Mesothelial cell of epicardium (in vitro differentiated cells): ENCODE measurements at regions not wholly inside any gene's neighbourhood (a gene's known extent, or its start where the extent isn't known, plus 50 kb on each side); places are given as distances from the start of the nearest gene placed in this dataset.

Source experiments
- DNase-seq, 2 experiments: peaks; one replicate each; pipeline ENCODE4 v3.0.0; 2021; ENCODE audit warnings: low spot score in 2 of 2; ENCODE audit not compliant: unreplicated experiment in 2 of 2
- H3K27ac Mint-ChIP-seq: 2 replicates; pipeline ENCODE4 v1.8.0; 2021; ENCODE audit warnings: mixed read lengths
- H3K27me3 Mint-ChIP-seq: 2 replicates; pipeline ENCODE4 v1.8.0; 2021; ENCODE audit warnings: low read depth, mixed read lengths
- H3K36me3 Mint-ChIP-seq: 2 replicates; pipeline ENCODE4 v1.8.0; 2021; ENCODE audit warnings: mixed read lengths
- H3K4me1 Mint-ChIP-seq: 2 replicates; pipeline ENCODE4 v1.8.0; 2021; ENCODE audit warnings: mixed read lengths
- H3K4me3 Mint-ChIP-seq: 2 replicates; pipeline ENCODE4 v1.8.0; 2021; ENCODE audit warnings: mild to moderate bottlenecking, moderate library complexity, mixed read lengths
- H3K9me3 Mint-ChIP-seq: 2 replicates; pipeline ENCODE4 v1.8.0; 2021; ENCODE audit warnings: mixed read lengths
- TF ChIP-seq, protein P1 (sequence below): fragments of 200-600 bp; sonication (generic); IDR thresholded peaks from one replicate; pipeline ENCODE4 v1.5.0; 2021; ENCODE audit warnings: antibody characterized with exemption; ENCODE audit not compliant: unreplicated experiment

GRCh38 chr4:15130441-15130840 lies 128.2 kb downstream of the CPEB2 start:
- TF ChIP-seq, protein P1, sequence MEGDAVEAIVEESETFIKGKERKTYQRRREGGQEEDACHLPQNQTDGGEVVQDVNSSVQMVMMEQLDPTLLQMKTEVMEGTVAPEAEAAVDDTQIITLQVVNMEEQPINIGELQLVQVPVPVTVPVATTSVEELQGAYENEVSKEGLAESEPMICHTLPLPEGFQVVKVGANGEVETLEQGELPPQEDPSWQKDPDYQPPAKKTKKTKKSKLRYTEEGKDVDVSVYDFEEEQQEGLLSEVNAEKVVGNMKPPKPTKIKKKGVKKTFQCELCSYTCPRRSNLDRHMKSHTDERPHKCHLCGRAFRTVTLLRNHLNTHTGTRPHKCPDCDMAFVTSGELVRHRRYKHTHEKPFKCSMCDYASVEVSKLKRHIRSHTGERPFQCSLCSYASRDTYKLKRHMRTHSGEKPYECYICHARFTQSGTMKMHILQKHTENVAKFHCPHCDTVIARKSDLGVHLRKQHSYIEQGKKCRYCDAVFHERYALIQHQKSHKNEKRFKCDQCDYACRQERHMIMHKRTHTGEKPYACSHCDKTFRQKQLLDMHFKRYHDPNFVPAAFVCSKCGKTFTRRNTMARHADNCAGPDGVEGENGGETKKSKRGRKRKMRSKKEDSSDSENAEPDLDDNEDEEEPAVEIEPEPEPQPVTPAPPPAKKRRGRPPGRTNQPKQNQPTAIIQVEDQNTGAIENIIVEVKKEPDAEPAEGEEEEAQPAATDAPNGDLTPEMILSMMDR, result no peak
- peaks cover 4% of the 10 kb centered on the region for H3K9me3 Mint-ChIP-seq
- peaks cover 2% of the 10 kb centered on the region for H3K4me1 Mint-ChIP-seq
- no peak for DNase-seq
- H3K27me3 Mint-ChIP-seq, result no peaks in the 10 kb centered on the region
- no peak overlapping the region for H3K4me3 Mint-ChIP-seq
- no peak overlapping the region for H3K27ac Mint-ChIP-seq
- H3K36me3 Mint-ChIP-seq, result no peaks in the 10 kb centered on the region

- H3K27me3 Mint-ChIP-seq, result no peaks in the 10 kb centered on the region
- peaks cover 2% of the 10 kb centered on the region for H3K4me1 Mint-ChIP-seq
- H3K4me3 Mint-ChIP-seq, result no peak overlapping the region
- TF ChIP-seq, protein P1, result no peak
- peaks cover 8% of the 10 kb centered on the region for H3K9me3 Mint-ChIP-seq
- no peak for DNase-seq
- peaks cover 2% of the 10 kb centered on the region for H3K36me3 Mint-ChIP-seq
- no peak overlapping the region for H3K27ac Mint-ChIP-seq
These were observed 129.3 kb downstream of the CPEB2 start for GRCh38 chr4:15131551-15131950.

- no peak overlapping the region for H3K4me3 Mint-ChIP-seq
- H3K27ac Mint-ChIP-seq, result no peak overlapping the region
- no peaks in the 10 kb centered on the region for H3K27me3 Mint-ChIP-seq
- TF ChIP-seq, protein P1, result no peak
- peaks cover 2% of the 10 kb centered on the region for H3K36me3 Mint-ChIP-seq
- H3K9me3 Mint-ChIP-seq, result peaks cover 17% of the 10 kb centered on the region
- peaks cover 2% of the 10 kb centered on the region for H3K4me1 Mint-ChIP-seq
- DNase-seq, result no peak
These were observed 130.5 kb downstream of the CPEB2 start for GRCh38 chr4:15132739-15133138.

- TF ChIP-seq, protein P1, result no peak
- Mint-ChIP-seq H3K36me3 (peaks cover 2% of the 10 kb centered on the region), H3K4me3 (no peak overlapping the region), H3K27ac (no peak overlapping the region), H3K9me3 (peaks cover 23% of the 10 kb centered on the region), H3K27me3 (no peaks in the 10 kb centered on the region), H3K4me1 (no peaks in the 10 kb centered on the region)
- no peak for DNase-seq
These were observed 137.3 kb downstream of the CPEB2 start for GRCh38 chr4:15139599-15139998.

GRCh38 chr4:15142201-15142600 lies 139.9 kb downstream of the CPEB2 start:
- TF ChIP-seq, protein P1, result no peak
- Mint-ChIP-seq H3K9me3 (peaks cover 9% of the 10 kb centered on the region), H3K4me3 (no peak overlapping the region), H3K4me1 (no peaks in the 10 kb centered on the region), H3K27ac (no peak overlapping the region), H3K36me3 (no peaks in the 10 kb centered on the region), H3K27me3 (no peaks in the 10 kb centered on the region)
- no peak for DNase-seq

- TF ChIP-seq, protein P1, result no peak
- Mint-ChIP-seq H3K4me3 (no peak overlapping the region), H3K27ac (no peak overlapping the region), H3K36me3 (no peaks in the 10 kb centered on the region), H3K9me3 (no peaks in the 10 kb centered on the region), H3K4me1 (peaks cover 11% of the 10 kb centered on the region), H3K27me3 (no peaks in the 10 kb centered on the region)
- DNase-seq, result no peak
These were observed 141.3 kb downstream of the CPEB2 start for GRCh38 chr4:15143551-15143950.
